Neural progenitor cell (in vitro differentiated cells): ENCODE measurements at regions not wholly inside any gene's neighbourhood (a gene's known extent, or its start where the extent isn't known, plus 50 kb on each side); places are given as distances from the start of the nearest gene placed in this dataset.
"Not testable (repeated sequence)": the region's sequence is repeated elsewhere in the genome, so short reads cannot be mapped to it uniquely, and the experiment has no call there.

Source experiments
- DNase-seq: peaks from one replicate; pipeline ENCODE4 v3.0.0-alpha.2; 2016; ENCODE audit warnings: low spot score
- H2AFZ ChIP-seq: fragments of 200-600 bp; sonication (generic); replicated peaks from 2 replicates; pipeline ENCODE4 v1.6.1; 2016; ENCODE audit warnings: antibody characterized with exemption
- H3F3A ChIP-seq: fragments of 200-600 bp; sonication (generic); 2 replicates; pipeline ENCODE4 v1.6.1; 2016; ENCODE audit warnings: antibody characterized with exemption, low read depth
- H3K27ac ChIP-seq: fragments of 200-600 bp; sonication (generic); 2 replicates; pipeline ENCODE4 v1.5.1; 2016; ENCODE audit warnings: mild to moderate bottlenecking
- H3K27me3 ChIP-seq: fragments of 200-600 bp; sonication (generic); 2 replicates; pipeline ENCODE4 v1.6.1; 2016; ENCODE audit warnings: mild to moderate bottlenecking, moderate library complexity
- H3K36me3 ChIP-seq: fragments of 200-600 bp; sonication (generic); 2 replicates; pipeline ENCODE4 v1.5.1; 2016
- H3K4me1 ChIP-seq: fragments of 200-600 bp; sonication (generic); 2 replicates; pipeline ENCODE4 v1.6.1; 2016; ENCODE audit warnings: mixed run types
- H3K4me2 ChIP-seq: fragments of 200-600 bp; sonication (generic); 2 replicates; pipeline ENCODE4 v1.6.1; 2016
- H3K4me3 ChIP-seq: fragments of 200-600 bp; sonication (generic); 2 replicates; pipeline ENCODE4 v1.5.1; 2016
- H3K79me2 ChIP-seq: fragments of 200-600 bp; sonication (generic); 2 replicates; pipeline ENCODE4 v1.6.1; 2016; ENCODE audit warnings: low read depth
- H3K9ac ChIP-seq: fragments of 200-600 bp; sonication (generic); 2 replicates; pipeline ENCODE4 v1.6.1; 2016
- H3K9me3 ChIP-seq: fragments of 200-600 bp; sonication (generic); 2 replicates; pipeline ENCODE4 v1.5.1; 2016; ENCODE audit warnings: low read depth
- H4K20me1 ChIP-seq: fragments of 200-600 bp; sonication (generic); 2 replicates; pipeline ENCODE4 v1.6.1; 2016; ENCODE audit warnings: low read depth
- H3K27ac Mint-ChIP-seq: 3 replicates; pipeline ENCODE4 v1.8.0; 2021; ENCODE audit warnings: mixed read lengths
- H3K27me3 Mint-ChIP-seq: 2 replicates; pipeline ENCODE4 v1.8.0; 2022; ENCODE audit warnings: low read depth, mild to moderate bottlenecking, inconsistent platforms, moderate library complexity, mixed read lengths; ENCODE audit not compliant: insufficient read depth
- H3K36me3 Mint-ChIP-seq: 3 replicates; pipeline ENCODE4 v1.8.0; 2021; ENCODE audit warnings: mixed read lengths
- H3K4me1 Mint-ChIP-seq: 3 replicates; pipeline ENCODE4 v1.8.0; 2021; ENCODE audit warnings: mixed read lengths
- H3K4me3 Mint-ChIP-seq: 3 replicates; pipeline ENCODE4 v1.8.0; 2021; ENCODE audit warnings: mild to moderate bottlenecking, moderate library complexity, mixed read lengths
- H3K9me3 Mint-ChIP-seq: 3 replicates; pipeline ENCODE4 v1.8.0; 2020; ENCODE audit warnings: mixed read lengths
- CTCF ChIP-seq: fragments of 200-600 bp; sonication (generic); IDR thresholded peaks from 2 replicates; pipeline ENCODE4 v1.5.1; 2017; ENCODE audit warnings: antibody characterized with exemption, mild to moderate bottlenecking
- EZH2 ChIP-seq: fragments of 200-600 bp; sonication (generic); IDR thresholded peaks from 2 replicates; pipeline ENCODE4 v1.6.1; 2017; ENCODE audit warnings: antibody characterized with exemption, mild to moderate bottlenecking, moderate library complexity
- EZH2phosphoT487 ChIP-seq: fragments of 200-600 bp; sonication (generic); IDR thresholded peaks from 2 replicates; pipeline ENCODE4 v1.6.1; 2017; ENCODE audit warnings: antibody characterized with exemption

GRCh38 chr14:106377432-106377831 lies 851.0 kb downstream of the TMEM121 start:
- H3K36me3 ChIP-seq = no peaks in the 10 kb centered on the region
- H3K9me3 ChIP-seq = peaks cover 16% of the 10 kb centered on the region
- no peak overlapping the region for H3K27ac ChIP-seq
- H3K27me3 ChIP-seq = no peaks in the 10 kb centered on the region
- H3K9me3 Mint-ChIP-seq = peaks cover 45% of the 10 kb centered on the region
- H3K4me3 Mint-ChIP-seq = no peak overlapping the region
- no peaks in the 10 kb centered on the region for H3K36me3 Mint-ChIP-seq
- no peak overlapping the region for H3K4me2 ChIP-seq
- DNase-seq = no peak
- no peaks in the 10 kb centered on the region for H4K20me1 ChIP-seq
- H3K79me2 ChIP-seq = no peaks in the 10 kb centered on the region
- H3K27ac Mint-ChIP-seq = no peak overlapping the region
- no peak overlapping the region for H3K4me3 ChIP-seq
- H3F3A ChIP-seq = no peaks in the 10 kb centered on the region
- H3K4me1 ChIP-seq = no peaks in the 10 kb centered on the region
- H3K27me3 Mint-ChIP-seq = no peaks in the 10 kb centered on the region
- no peak overlapping the region for H2AFZ ChIP-seq
- H3K4me1 Mint-ChIP-seq = no peaks in the 10 kb centered on the region
- TF ChIP-seq CTCF = no peak
- TF ChIP-seq EZH2 = no peak
- TF ChIP-seq EZH2phosphoT487 = no peak
- H3K9ac ChIP-seq = no peak overlapping the region

DNA sequence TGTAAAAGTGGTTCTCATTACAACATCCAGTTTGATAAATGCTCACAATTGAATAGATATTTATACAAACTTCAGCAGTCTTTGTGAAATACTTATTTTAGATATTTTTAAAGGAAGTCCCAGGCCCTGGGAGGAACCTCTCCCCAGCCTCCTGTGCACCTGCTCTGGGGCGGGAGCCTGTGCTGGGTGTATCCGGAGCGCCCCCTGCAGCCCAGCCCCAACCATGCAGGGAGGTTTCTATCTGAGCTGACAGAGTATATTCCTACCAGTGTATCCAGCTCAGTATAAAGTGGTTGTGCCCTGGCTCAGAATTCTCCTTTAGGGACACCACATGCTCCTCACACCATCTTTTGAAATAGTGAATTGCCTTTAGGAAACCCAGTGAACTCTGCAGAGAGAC lies 851.8 kb downstream of the TMEM121 start:
- Histone ChIP-seq H3K4me2 (no peak overlapping the region), H3K4me1 (no peaks in the 10 kb centered on the region), H3F3A (no peaks in the 10 kb centered on the region), H2AFZ (no peak overlapping the region), H4K20me1 (no peaks in the 10 kb centered on the region), H3K9me3 (peaks cover 21% of the 10 kb centered on the region), H3K79me2 (no peaks in the 10 kb centered on the region), H3K27me3 (no peaks in the 10 kb centered on the region), H3K9ac (no peak overlapping the region), H3K27ac (no peak overlapping the region), H3K4me3 (no peak overlapping the region), H3K36me3 (no peaks in the 10 kb centered on the region)
- Mint-ChIP-seq H3K4me1 (no peaks in the 10 kb centered on the region), H3K9me3 (peaks cover 43% of the 10 kb centered on the region), H3K4me3 (no peak overlapping the region), H3K27me3 (no peaks in the 10 kb centered on the region), H3K27ac (no peak overlapping the region), H3K36me3 (no peaks in the 10 kb centered on the region)
- no peak for DNase-seq
- TF ChIP-seq CTCF = no peak
- no peak for TF ChIP-seq EZH2phosphoT487
- TF ChIP-seq EZH2 = no peak

DNA sequence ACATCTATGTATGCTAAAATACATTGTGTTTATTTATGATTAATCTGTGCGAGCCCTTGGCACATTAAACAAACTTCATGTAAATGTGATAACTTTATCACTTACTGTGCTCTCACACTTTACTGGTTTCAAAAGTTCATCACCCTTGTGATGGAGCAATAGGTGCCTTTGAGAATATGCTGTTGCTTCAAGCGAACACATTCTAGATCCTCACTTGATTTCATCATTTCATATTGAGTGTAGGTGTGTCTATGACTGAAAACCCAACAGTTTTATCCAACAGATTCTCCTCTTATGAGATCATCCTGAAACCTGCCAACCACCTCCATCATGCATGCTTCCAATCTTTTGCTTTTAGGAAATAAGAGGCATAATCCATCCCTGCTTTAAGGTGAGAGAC lies 854.4 kb downstream of the TMEM121 start:
- Histone ChIP-seq H3K36me3 (no peaks in the 10 kb centered on the region), H3K9me3 (peaks cover 30% of the 10 kb centered on the region), H3K4me1 (no peaks in the 10 kb centered on the region), H3K4me2 (no peak overlapping the region), H4K20me1 (no peaks in the 10 kb centered on the region), H3K79me2 (no peaks in the 10 kb centered on the region), H2AFZ (no peak overlapping the region), H3K4me3 (no peak overlapping the region), H3K9ac (no peak overlapping the region), H3K27ac (no peak overlapping the region), H3K27me3 (no peaks in the 10 kb centered on the region), H3F3A (no peaks in the 10 kb centered on the region)
- Mint-ChIP-seq H3K9me3 (peaks cover 37% of the 10 kb centered on the region), H3K27me3 (no peaks in the 10 kb centered on the region), H3K27ac (no peak overlapping the region), H3K36me3 (no peaks in the 10 kb centered on the region), H3K4me3 (no peak overlapping the region), H3K4me1 (no peaks in the 10 kb centered on the region)
- no peak for TF ChIP-seq EZH2
- no peak for TF ChIP-seq CTCF
- no peak for TF ChIP-seq EZH2phosphoT487
- no peak for DNase-seq

DNA sequence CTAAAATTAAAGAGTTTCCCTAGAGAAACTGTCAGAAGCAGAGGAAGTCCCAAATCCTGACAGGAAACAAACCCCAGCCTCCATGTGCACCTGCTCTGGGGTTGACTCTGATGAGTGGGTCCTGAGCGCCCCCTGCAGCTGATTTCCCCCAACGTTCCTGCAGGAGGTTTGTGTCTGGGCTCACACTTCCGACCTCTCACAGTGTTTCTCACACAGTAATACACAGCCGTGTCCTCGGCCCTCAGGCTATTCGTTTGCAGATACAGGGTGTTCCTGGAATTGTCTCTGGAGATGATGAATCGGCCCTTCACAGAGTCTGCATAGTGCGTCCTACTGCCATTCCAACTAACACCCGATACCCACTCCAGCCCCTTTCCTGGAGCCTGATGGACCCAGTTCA lies 862.8 kb downstream of the TMEM121 start:
- peaks cover 43% of the 10 kb centered on the region for H3K9me3 ChIP-seq
- H3K36me3 ChIP-seq, H3K4me3 Mint-ChIP-seq, H3K27me3 Mint-ChIP-seq, H3K27ac ChIP-seq, H3K27me3 ChIP-seq, H3K4me3 ChIP-seq, H3K36me3 Mint-ChIP-seq, H3K79me2 ChIP-seq, H3K4me1 Mint-ChIP-seq, H4K20me1 ChIP-seq, H3K27ac Mint-ChIP-seq, DNase-seq, H3K4me1 ChIP-seq, H2AFZ ChIP-seq, H3F3A ChIP-seq, H3K4me2 ChIP-seq, H3K9ac ChIP-seq: not testable (repeated sequence)
- H3K9me3 Mint-ChIP-seq = peaks cover 56% of the 10 kb centered on the region
